Stimulated activated naive CD8-positive, alpha-beta T cell treated with anti-CD3 and anti-CD28 coated beads, Interleukin-15, amount 100 ng/mL, for 72 hours (primary cell): ENCODE measurements at regions not wholly inside any gene's neighbourhood (a gene's known extent, or its start where the extent isn't known, plus 50 kb on each side); places are given as distances from the start of the nearest gene placed in this dataset.
"Not testable (repeated sequence)": the region's sequence is repeated elsewhere in the genome, so short reads cannot be mapped to it uniquely, and the experiment has no call there.

ENCODE experiments used
- ATAC-seq: fragments of 150-1000 bp; cut with Tn5 transposase; 2 replicates; pipeline ENCODE4 v1.10.0; 2021; ENCODE audit warnings: mild to moderate bottlenecking, moderate library complexity
- DNase-seq, 2 donors: peaks; one replicate each; pipeline ENCODE4 v3.0.0; 2021 to 2022
- H3K27ac Mint-ChIP-seq, 2 donors: one replicate each; pipeline ENCODE4 v1.8.0; 2022; ENCODE audit warnings: mild to moderate bottlenecking in 2 of 2, mixed read lengths in 2 of 2, moderate library complexity in 2 of 2
- H3K27me3 Mint-ChIP-seq: one replicate; pipeline ENCODE4 v1.8.0; 2022; ENCODE audit warnings: mixed read lengths
- H3K4me1 Mint-ChIP-seq: one replicate; pipeline ENCODE4 v1.8.0; 2022; ENCODE audit warnings: mild to moderate bottlenecking, mixed read lengths
- H3K4me3 Mint-ChIP-seq, 2 donors: one replicate each; pipeline ENCODE4 v1.8.0; 2022; ENCODE audit warnings: mild to moderate bottlenecking in 2 of 2, mixed read lengths in 2 of 2, moderate library complexity in 1 of 2
- H3K9me3 Mint-ChIP-seq, 2 donors: one replicate each; pipeline ENCODE4 v1.8.0; 2022; ENCODE audit warnings: mixed read lengths in 2 of 2

DNA sequence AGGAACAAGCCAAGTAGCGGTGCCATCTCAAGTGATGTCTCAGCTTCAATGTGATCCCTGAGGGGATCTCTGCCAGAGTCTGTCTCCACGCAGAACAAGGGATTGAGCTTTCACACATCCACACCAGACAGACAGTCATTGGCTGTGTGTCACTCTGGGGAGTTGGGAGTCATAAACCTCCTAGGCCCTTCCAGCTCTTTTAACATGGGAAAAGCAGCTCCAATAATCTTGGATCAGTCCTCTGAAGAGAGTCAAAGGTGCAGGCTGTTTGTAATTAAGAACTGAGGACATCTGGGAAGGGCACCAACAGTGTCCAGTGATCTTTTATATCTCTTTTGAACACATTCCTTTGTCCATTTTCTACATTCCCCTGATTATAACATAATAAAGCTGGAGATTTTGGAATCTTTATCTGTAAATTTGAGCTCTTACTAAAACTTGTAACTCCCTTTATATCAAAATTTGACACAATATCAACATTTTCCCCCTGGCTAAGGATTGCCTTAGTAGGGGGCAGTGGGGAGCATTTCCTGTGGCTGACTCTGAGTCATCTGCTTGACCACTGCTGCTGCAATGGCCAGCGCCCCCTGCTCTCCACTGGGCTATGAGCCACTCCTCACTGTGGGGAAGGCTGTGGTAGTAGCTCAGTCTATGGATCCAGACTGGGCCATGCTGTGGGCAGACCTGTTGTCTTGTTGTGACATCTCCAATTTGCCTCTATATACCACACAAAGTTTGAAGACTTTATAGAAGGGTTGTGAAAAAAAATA lies 284.4 kb downstream of the OSTF1 start:
- no peaks in the 10 kb centered on the region for H3K27me3 Mint-ChIP-seq
- no peaks in the 10 kb centered on the region for H3K9me3 Mint-ChIP-seq
- H3K4me3 Mint-ChIP-seq = no peak overlapping the region
- H3K4me1 Mint-ChIP-seq = no peaks in the 10 kb centered on the region
- ATAC-seq (no peak), DNase-seq (no peak)
- no peak overlapping the region for H3K27ac Mint-ChIP-seq

DNA sequence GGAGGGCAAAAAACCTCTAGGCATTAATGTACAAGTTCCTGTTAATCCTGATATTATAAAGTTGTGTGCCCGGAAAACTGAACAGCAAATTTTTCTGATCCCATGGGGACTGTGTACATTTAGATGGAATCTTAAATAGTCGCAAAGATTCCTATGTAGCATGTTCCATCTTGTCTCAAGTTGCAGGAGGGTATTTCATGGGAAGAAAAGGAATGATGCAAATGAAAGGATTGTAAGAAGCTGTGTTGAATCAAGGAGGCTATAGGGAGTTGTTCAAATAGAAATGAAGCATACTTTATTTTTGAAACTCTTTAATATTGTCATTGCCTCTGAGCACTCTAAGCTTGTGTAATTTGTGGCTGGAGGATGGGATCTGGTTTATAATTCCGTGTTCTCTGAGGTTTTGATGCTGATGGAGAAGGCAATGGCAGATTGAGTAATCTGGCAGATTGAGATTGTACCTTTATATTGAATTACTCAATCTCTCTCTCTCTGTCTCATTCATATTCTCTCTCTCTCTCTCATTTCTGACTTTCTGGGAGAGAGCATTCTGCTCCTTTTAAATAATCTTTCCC lies 288.5 kb downstream of the OSTF1 start:
- H3K4me3 Mint-ChIP-seq = no peak overlapping the region
- H3K27me3 Mint-ChIP-seq = no peaks in the 10 kb centered on the region
- H3K9me3 Mint-ChIP-seq = no peaks in the 10 kb centered on the region
- DNase-seq (no peak), ATAC-seq (no peak)
- no peak overlapping the region for H3K27ac Mint-ChIP-seq
- no peaks in the 10 kb centered on the region for H3K4me1 Mint-ChIP-seq

DNA sequence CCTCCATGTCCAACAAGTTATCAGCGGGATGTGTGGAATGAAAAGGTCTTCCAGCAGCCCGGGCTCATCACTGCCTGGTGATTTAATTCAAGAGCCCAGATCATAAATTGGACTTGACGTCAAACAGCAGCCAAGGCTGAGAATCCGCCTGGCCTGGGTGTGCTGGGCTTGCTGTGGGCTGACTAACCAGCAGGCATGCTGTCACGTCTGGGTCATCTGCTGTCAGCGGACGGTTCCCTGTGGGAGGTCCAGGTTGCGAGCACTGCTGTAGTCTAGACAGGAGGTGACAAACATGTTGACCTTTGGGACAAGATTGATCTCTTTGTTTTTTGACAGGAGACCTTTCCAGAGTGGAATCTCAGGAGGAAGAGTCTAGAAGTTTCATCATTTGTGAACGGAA lies 289.7 kb downstream of the OSTF1 start:
- ATAC-seq = no peak
- no peak overlapping the region for H3K27ac Mint-ChIP-seq
- H3K4me1 Mint-ChIP-seq = no peaks in the 10 kb centered on the region

DNA sequence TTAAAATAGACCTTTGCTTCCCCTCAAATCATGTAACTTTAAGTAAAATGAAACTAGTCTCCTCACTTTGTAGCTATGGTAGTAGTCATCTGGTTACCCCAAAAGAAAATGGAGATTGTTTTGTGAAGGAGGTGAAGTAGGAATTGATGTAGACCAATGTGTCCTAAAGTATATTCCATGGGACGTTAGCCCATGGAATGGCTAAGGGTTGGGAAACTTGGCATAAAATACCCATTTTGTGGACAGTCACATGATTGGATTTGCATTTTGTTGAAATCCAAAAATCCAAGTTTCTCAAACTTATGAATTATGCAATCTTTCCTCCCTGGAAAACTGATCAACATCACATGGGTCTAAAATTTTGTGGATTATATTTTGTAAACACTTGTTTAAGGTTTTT lies 290.6 kb downstream of the OSTF1 start:
- Mint-ChIP-seq H3K9me3 (peaks cover 0 to 4% of the 10 kb centered on the region in 2 donors), H3K27me3 (no peaks in the 10 kb centered on the region)
- no peak for ATAC-seq

More for the DNA sequence above, 289.7 kb downstream of the OSTF1 start:
- DNase-seq = no peak
- Mint-ChIP-seq H3K27me3 (no peaks in the 10 kb centered on the region), H3K4me3 (no peak overlapping the region), H3K9me3 (peaks cover 0 to 4% of the 10 kb centered on the region in 2 donors)

DNA sequence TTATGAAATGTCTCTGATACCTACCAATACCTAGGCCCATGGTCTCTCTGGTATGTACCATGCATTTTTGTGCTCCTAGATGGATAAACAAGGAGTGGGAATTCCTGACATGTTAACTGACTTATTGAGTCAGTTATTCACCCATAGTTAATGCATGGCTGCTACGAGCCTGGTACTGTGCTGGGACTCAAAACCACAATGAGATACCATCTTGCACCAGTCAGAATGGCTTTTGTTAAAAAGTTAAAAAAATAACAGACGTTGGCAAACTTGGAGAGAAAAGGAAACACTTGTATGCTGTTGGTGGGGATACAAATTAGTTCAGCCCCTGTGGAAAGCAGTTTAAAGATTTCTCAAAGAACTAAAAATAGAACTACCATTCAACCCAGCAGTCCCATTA lies 293.8 kb downstream of the OSTF1 start:
- Mint-ChIP-seq H3K27ac (no peak overlapping the region), H3K4me3 (no peak overlapping the region), H3K27me3 (no peaks in the 10 kb centered on the region), H3K4me1 (no peaks in the 10 kb centered on the region), H3K9me3 (peaks cover 20 to 26% of the 10 kb centered on the region in 2 donors)
- DNase-seq = no peak
- no peak for ATAC-seq

More for the DNA sequence above, 290.6 kb downstream of the OSTF1 start:
- no peak for DNase-seq
- no peak overlapping the region for H3K27ac Mint-ChIP-seq
- H3K4me1 Mint-ChIP-seq = no peaks in the 10 kb centered on the region
- H3K4me3 Mint-ChIP-seq = no peak overlapping the region

DNA sequence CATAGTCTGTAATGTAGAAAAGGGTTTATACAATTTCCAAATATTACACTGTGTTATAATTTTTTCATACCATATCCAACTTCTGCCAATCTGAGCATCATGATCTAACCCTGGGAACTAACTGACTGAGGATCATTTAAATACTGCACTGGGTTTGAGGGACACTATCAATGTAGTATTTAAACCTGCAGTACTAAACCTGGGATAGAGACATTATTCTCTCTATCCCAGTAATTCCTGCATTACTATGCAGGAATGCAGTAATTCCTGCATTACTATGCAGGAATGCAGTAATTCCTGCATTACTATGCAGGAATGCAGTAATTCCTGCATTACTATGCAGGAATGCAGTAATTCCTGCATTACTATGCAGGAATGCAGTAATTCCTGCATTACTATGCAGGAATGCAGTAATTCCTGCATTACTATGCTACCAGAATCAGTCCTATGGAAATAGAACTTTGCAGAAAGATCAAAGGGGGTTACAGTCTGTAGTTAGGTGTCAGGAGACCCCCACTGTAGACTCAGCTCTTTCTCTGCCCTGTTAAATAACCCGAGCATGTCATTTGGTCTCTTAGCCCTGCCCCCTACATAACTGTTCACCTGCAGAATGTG lies 295.2 kb downstream of the OSTF1 start:
- not testable (repeated sequence) for H3K27me3 Mint-ChIP-seq, H3K4me3 Mint-ChIP-seq, H3K27ac Mint-ChIP-seq, ATAC-seq, H3K4me1 Mint-ChIP-seq, DNase-seq
- peaks cover 20 to 26% of the 10 kb centered on the region in 2 donors for H3K9me3 Mint-ChIP-seq

DNA sequence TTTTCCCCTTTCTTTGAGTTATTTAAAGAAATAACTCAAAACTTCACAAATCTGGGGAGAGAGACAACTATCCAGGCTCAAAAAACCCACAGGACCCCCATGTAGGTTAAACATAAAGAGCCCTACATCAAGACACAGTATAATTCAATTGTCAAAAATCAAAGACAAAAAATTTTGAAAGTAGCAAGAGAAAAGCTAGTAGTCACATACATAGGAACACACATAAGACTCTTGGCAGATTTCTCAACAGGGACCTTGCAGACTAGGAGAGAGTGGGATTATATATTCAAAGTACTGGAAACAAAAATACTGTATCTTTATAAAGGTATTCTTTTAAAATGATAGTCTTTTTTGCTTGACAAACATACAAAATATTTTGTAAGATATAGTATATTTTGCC lies 296.9 kb downstream of the OSTF1 start:
- H3K27ac Mint-ChIP-seq = no peak overlapping the region
- H3K27me3 Mint-ChIP-seq = peaks cover 4% of the 10 kb centered on the region
- H3K4me1 Mint-ChIP-seq = no peaks in the 10 kb centered on the region
- DNase-seq = no peak
- peaks cover 20 to 26% of the 10 kb centered on the region in 2 donors for H3K9me3 Mint-ChIP-seq
- no peak overlapping the region for H3K4me3 Mint-ChIP-seq
- ATAC-seq = no peak

DNA sequence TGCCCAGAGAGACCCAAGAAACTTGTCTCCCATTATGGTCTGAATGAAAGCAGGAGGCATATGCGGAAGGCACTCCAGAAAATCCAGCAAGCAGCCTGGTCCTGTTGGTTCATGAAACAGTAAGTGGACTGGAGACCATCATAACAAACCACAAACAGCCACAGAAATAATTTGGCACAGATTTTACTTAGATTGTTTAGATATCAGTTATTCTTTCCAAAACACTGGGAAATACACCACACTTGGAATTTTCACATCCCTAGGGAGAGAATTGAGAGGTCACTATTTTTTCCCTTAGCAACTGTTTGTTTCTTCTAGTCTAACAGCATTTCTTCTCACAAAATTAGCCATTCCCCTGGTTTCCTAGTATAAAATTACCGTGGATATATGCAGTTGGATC lies 300.8 kb downstream of the OSTF1 start:
- no peak overlapping the region for H3K27ac Mint-ChIP-seq

DNA sequence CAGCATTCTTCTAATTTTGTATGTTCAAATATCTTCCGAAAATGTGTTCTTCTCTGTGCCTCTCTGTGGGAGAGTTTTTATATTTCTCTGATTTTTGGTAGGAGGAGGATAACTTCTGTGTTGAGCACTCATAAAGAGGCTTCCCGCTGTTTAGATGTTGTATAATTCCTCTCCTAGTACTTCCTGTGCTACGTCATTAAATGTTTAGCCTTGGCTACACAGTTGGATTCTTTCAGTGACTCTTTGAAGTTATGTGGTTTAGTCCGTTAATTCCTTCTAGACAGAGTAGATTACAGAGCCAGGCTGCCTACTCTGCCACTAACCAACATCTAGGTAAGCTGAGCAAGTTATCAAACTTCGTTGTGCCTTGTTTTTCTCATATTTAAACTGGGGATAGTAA lies 302.6 kb downstream of the OSTF1 start:
- DNase-seq = no peak
- no peak overlapping the region for H3K27ac Mint-ChIP-seq
- no peaks in the 10 kb centered on the region for H3K4me1 Mint-ChIP-seq

More for the DNA sequence above, 300.8 kb downstream of the OSTF1 start:
- DNase-seq (no peak), ATAC-seq (no peak)
- no peaks in the 10 kb centered on the region for H3K4me1 Mint-ChIP-seq
- H3K9me3 Mint-ChIP-seq = peaks cover 19 to 22% of the 10 kb centered on the region in 2 donors
- peaks cover 14% of the 10 kb centered on the region for H3K27me3 Mint-ChIP-seq
- no peak overlapping the region for H3K4me3 Mint-ChIP-seq

DNA sequence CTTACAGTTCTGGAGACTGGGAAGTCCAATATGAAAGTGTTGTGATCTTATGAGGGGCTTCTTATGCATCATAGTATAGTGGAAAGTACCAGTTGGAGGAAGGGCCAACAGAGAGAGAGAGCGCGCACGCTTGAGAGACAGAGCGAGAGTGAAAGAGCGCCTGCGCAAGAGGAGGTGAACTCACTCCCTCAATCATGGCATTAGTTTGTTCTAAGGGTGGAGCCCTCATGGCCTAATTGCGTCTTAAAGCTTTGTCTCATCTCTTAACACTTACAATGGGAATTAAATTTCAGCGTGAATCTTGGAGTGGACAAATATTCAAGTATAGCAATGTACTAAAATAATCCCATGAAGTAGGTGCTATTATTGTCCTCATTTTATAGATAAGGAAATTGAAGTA lies 303.2 kb downstream of the OSTF1 start:
- no peak overlapping the region for H3K27ac Mint-ChIP-seq
- H3K9me3 Mint-ChIP-seq = peaks cover 0 to 2% of the 10 kb centered on the region in 2 donors
- H3K4me1 Mint-ChIP-seq = no peaks in the 10 kb centered on the region
- ATAC-seq (no peak), DNase-seq (no peak)
- H3K27me3 Mint-ChIP-seq = peaks cover 14% of the 10 kb centered on the region
- H3K4me3 Mint-ChIP-seq = no peak overlapping the region

More for the DNA sequence above, 302.6 kb downstream of the OSTF1 start:
- no peak for ATAC-seq
- Mint-ChIP-seq H3K27me3 (peaks cover 14% of the 10 kb centered on the region), H3K4me3 (no peak overlapping the region), H3K9me3 (peaks cover 4 to 7% of the 10 kb centered on the region in 2 donors)

DNA sequence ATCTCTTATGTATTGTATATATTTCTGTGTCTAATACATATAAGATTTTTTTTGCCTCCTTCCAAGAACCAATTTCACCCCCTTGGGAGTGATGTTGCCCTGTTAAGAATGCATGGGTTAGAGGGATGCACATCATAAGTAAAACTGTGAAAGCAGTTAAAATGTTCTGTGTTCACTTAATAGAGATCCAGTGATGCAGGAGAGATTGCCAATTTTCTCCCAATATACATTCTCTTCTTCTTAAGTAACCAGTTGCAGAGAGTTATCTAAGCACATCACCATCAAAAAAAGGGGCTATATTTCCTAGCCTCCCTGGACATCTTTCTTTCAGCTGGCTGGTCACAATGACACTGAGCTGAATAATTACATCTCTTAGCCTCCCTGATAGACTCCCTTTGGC lies 307.0 kb downstream of the OSTF1 start:
- Mint-ChIP-seq H3K4me1 (no peaks in the 10 kb centered on the region), H3K27ac (no peak overlapping the region), H3K9me3 (no peaks in the 10 kb centered on the region), H3K4me3 (no peak overlapping the region), H3K27me3 (peaks cover 8% of the 10 kb centered on the region)
- DNase-seq = no peak
- ATAC-seq = no peak

DNA sequence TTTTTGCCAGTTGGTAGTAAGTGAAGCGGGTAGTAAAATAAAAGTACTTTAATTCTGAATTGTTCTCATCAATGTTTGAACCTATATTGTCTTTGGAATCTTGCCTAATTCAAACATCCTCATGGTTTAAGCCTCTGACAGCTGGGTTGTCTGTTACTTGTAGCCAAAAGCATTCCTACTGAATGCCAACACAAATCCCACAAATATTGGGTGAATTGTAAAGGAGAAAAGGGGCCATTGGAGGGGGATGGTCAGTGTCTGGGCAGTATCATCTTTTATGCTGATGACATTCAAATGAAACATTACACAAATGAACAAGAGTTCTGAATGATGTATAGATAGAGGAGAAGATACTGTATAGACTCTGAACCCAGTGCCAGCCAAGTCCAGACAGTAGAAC lies 309.5 kb downstream of the OSTF1 start:
- no peaks in the 10 kb centered on the region for H3K27me3 Mint-ChIP-seq

DNA sequence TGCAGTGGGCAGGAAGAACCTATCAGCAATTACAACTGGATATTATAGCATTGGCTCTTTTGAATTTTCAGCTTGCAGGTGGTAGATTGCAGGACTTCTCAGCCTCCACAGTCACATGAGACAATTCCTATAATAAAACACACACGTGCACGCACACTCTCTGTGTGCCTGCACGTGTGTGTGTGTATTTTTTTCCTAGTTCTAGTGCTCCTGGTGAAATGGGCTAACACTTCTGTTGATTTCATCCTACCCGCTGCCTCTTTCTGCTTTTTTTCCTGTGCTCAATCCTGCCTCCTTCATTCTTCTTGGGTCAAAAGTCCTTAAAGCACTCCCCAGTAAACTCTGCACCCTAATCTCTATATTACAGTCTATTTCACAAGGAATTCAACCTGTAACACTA lies 320.1 kb downstream of the OSTF1 start:
- no peak overlapping the region for H3K4me3 Mint-ChIP-seq
- ATAC-seq = no peak
- no peaks in the 10 kb centered on the region for H3K9me3 Mint-ChIP-seq
- peaks cover 42% of the 10 kb centered on the region for H3K27me3 Mint-ChIP-seq
- no peaks in the 10 kb centered on the region for H3K4me1 Mint-ChIP-seq
- no peak overlapping the region for H3K27ac Mint-ChIP-seq
- DNase-seq = no peak

More for the DNA sequence above, 309.5 kb downstream of the OSTF1 start:
- H3K4me1 Mint-ChIP-seq = no peaks in the 10 kb centered on the region
- H3K9me3 Mint-ChIP-seq = no peaks in the 10 kb centered on the region
- DNase-seq (no peak), ATAC-seq (no peak)
- no peak overlapping the region for H3K27ac Mint-ChIP-seq
- H3K4me3 Mint-ChIP-seq = no peak overlapping the region

DNA sequence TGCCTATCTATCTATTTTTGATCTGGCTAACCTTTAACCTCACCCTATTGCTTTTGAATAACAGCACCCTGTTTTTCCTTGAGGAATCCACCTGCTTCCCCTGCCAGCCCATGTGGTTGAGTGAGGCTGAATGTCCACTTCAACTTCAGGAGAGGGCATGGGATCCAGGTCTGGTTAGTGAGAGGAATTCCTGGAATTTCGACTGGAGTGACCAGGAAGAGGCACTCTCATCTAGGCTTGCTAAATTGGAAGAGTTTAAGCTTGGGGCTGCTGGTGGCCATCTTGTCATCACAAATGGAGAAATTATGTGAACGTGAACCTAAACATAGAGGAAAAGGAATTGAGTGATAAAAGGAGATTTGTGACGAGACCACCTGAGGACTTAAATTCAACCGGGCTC lies 322.1 kb downstream of the OSTF1 start:
- Mint-ChIP-seq H3K4me1 (no peaks in the 10 kb centered on the region), H3K4me3 (no peak overlapping the region), H3K27me3 (peaks cover 42% of the 10 kb centered on the region), H3K9me3 (no peaks in the 10 kb centered on the region), H3K27ac (no peak overlapping the region)
- DNase-seq = no peak
- no peak for ATAC-seq

DNA sequence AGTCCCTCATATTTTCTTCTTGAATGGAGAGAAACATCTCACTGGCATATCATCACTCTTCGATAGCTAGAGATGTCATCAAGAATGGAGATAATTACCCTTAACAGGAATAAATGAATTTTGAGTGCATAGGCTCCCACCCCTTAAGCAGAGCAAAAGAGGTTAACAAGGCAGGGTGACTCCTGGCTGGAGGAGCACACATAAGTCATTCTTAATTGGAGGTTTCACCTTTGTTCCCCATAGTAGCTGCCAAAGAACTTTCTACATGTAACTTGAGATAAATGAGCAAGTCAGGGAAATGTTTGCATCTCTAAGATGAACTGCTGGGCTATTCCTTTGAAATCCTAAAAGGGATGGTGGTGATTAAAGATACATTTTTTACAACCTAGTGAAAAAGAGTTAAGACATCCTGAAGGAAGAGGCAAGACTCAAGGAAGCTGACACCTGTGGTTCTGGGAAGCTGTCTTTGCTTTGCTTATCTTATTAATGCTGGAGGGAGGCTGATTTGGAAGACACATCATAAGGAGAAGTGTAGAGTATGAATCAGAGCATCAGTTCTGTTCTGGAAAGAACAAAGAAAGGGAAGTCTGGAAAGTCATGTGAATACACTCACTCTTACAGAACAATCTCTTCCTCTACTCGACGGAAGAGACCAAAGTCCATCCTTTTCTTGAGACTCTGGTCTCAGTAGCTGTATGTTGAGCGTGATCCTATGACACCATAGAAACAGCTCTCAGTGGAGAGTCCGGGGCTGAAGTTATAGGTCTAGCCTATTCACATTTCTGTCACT lies 326.3 kb downstream of the OSTF1 start:
- Mint-ChIP-seq H3K4me1 (no peaks in the 10 kb centered on the region), H3K4me3 (no peak overlapping the region), H3K27ac (no peak overlapping the region), H3K27me3 (peaks cover 24% of the 10 kb centered on the region), H3K9me3 (no peaks in the 10 kb centered on the region)
- no peak for ATAC-seq
- DNase-seq = no peak

DNA sequence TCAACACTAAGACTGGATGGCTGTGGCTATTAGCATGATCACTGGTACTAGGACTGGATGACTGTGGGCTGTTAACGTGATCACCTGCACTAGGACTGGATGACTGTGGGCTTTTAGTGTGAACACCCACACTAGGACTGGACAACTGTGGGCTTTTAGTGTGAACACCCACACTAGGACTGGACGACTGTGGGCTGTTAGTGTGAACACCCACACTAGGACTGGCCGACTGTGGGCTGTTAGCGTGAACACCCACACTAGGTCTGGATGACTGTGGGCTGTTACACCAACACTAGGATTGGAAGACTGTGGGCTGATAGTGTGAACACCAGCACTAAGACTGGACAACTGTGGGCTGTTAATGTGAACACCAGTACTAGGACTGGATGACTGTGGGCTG lies 329.2 kb downstream of the OSTF1 start:
- H3K27ac Mint-ChIP-seq = no peak overlapping the region
- no peak overlapping the region for H3K4me3 Mint-ChIP-seq

More for the DNA sequence above, 329.2 kb downstream of the OSTF1 start:
- no peaks in the 10 kb centered on the region for H3K4me1 Mint-ChIP-seq
- H3K27me3 Mint-ChIP-seq = no peaks in the 10 kb centered on the region
- no peaks in the 10 kb centered on the region for H3K9me3 Mint-ChIP-seq
- ATAC-seq (no peak), DNase-seq (no peak)
